ENCODE measurements at regions not wholly inside any gene's neighbourhood (a gene's known extent, or its start where the extent isn't known, plus 50 kb on each side); places are given as distances from the start of the nearest gene placed in this dataset.

DNA sequence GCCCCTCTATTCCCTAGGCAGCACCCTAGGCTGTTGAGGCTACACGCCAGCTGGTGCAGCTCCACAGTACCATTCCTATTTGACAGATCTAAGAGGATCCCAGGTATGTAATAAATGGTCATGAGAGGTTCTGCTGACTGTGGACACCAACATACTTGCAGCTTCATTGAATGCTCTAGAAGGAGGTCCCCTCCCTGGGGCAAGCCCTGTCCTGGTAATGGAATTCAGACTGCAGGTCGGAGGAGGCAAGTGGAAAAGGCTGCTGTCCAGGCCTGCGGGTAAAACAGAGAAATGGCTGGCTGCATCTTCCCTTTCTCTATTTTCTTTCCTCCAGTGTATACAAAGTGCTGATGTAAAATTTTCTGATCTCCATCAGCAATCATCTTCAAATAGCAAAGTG, 66.1 kb upstream of the ZNF648 start:
- H3K27me3 ChIP-seq (ENCODE audit: insufficient read depth, low read length), result no peaks in the 10 kb centered on the region
- H3K36me3 Mint-ChIP-seq (ENCODE audit: insufficient read depth in 1 of 3, low read depth in 3 of 3), result no peaks in the 10 kb centered on the region
- H3K14ac ChIP-seq (ENCODE audit: insufficient read depth, low read length), result no peak overlapping the region
- H2BK15ac ChIP-seq (ENCODE audit: low read depth, low read length), result no peak overlapping the region
- H3K27ac Mint-ChIP-seq, result no peak overlapping the region
- TF ChIP-seq, protein P1, sequence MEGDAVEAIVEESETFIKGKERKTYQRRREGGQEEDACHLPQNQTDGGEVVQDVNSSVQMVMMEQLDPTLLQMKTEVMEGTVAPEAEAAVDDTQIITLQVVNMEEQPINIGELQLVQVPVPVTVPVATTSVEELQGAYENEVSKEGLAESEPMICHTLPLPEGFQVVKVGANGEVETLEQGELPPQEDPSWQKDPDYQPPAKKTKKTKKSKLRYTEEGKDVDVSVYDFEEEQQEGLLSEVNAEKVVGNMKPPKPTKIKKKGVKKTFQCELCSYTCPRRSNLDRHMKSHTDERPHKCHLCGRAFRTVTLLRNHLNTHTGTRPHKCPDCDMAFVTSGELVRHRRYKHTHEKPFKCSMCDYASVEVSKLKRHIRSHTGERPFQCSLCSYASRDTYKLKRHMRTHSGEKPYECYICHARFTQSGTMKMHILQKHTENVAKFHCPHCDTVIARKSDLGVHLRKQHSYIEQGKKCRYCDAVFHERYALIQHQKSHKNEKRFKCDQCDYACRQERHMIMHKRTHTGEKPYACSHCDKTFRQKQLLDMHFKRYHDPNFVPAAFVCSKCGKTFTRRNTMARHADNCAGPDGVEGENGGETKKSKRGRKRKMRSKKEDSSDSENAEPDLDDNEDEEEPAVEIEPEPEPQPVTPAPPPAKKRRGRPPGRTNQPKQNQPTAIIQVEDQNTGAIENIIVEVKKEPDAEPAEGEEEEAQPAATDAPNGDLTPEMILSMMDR (conservative IDR thresholded peaks at IDR 0.05), result no peak
- no peaks in the 10 kb centered on the region for H4K20me1 ChIP-seq (ENCODE audit: control insufficient read depth, insufficient read depth, insufficient read length)
- no peak overlapping the region for H2AK5ac ChIP-seq (ENCODE audit: insufficient read length, low read length)
- H3K18ac ChIP-seq (ENCODE audit: insufficient read length, low read depth, low read length), result no peak overlapping the region
- no peak overlapping the region for H3K23ac ChIP-seq (ENCODE audit: insufficient read length, low read depth, low read length)
- no peaks in the 10 kb centered on the region; the same call in 1 of the 2 replicates for H3K4me1 ChIP-seq (ENCODE audit: insufficient read depth, low read length)
- no peak overlapping the region for H3K4me2 ChIP-seq (ENCODE audit: insufficient read depth, insufficient read length, low read length)
- H2BK12ac ChIP-seq (ENCODE audit: insufficient read length, low read depth, low read length), result no peak overlapping the region
- H4K5ac ChIP-seq (ENCODE audit: insufficient read length, low read depth, low read length), result no peak overlapping the region
- H3K56ac ChIP-seq (ENCODE audit: insufficient read length, low read depth, low read length), result no peak overlapping the region
- WGBS (ENCODE audit: extremely low coverage, insufficient read length, low lambda C conversion rate), result no CpG with 5 or more reads among the region's 3 CpGs
- H4K8ac ChIP-seq (replicated peaks; ENCODE audit: insufficient read length, low read depth, low read length), result no peak overlapping the region
- H3K4me1 Mint-ChIP-seq, result peaks cover 10 to 16% of the 10 kb centered on the region in 2 experiments
- H3K79me2 ChIP-seq (ENCODE audit: insufficient read depth, low read length), result no peaks in the 10 kb centered on the region
- no peak overlapping the region for H2AFZ ChIP-seq (ENCODE audit: low read length)
- H3K9ac ChIP-seq (ENCODE audit: extremely low read depth, insufficient read length, low read length), result no peak overlapping the region
- H3K27me3 Mint-ChIP-seq (ENCODE audit: low read depth), result no peaks in the 10 kb centered on the region; the same call in 1 of the 2 replicates
- no peak overlapping the region for H3T11ph ChIP-seq (ENCODE audit: low read length)
- H3K4ac ChIP-seq (ENCODE audit: low read depth, low read length), result no peak overlapping the region
- no peak for DNase-seq
- no peaks in the 10 kb centered on the region; a peak in 1 of 5 replicates for H3K9me3 Mint-ChIP-seq
- no peak overlapping the region for H3K4me3 Mint-ChIP-seq
- no peaks in the 10 kb centered on the region for H3K23me2 ChIP-seq (ENCODE audit: insufficient read length, low read depth, low read length, poor library complexity, severe bottlenecking)
- no peak overlapping the region for H3K27ac ChIP-seq (ENCODE audit: insufficient read length, low read depth, low read length)
- H2BK20ac ChIP-seq (ENCODE audit: low read depth, low read length, poor library complexity, severe bottlenecking), result no peak overlapping the region
- H2BK120ac ChIP-seq (ENCODE audit: low read depth, low read length, poor library complexity, severe bottlenecking), result no peak overlapping the region
- H4K91ac ChIP-seq (ENCODE audit: insufficient read length, low read depth, low read length), result no peak overlapping the region
- H3K9me3 ChIP-seq (ENCODE audit: control insufficient read depth, low read depth, low read length), result no peaks in the 10 kb centered on the region
- H3K79me1 ChIP-seq (ENCODE audit: insufficient read depth, low read depth, low read length, poor library complexity, severe bottlenecking), result no peaks in the 10 kb centered on the region
- H2BK5ac ChIP-seq (ENCODE audit: insufficient read length, low read length), result no peak overlapping the region

Data from H9 (cell line).